ENCODE measurements at regions not wholly inside any gene's neighbourhood (a gene's known extent, or its start where the extent isn't known, plus 50 kb on each side); places are given as distances from the start of the nearest gene placed in this dataset.
"Not testable (repeated sequence)": the region's sequence is repeated elsewhere in the genome, so short reads cannot be mapped to it uniquely, and the experiment has no call there.

GRCh38 chr2:113576353-113576752 lies 50.7 kb upstream of the RABL2A start:
- TF ChIP-seq CTCF, POLR2AphosphoS5 (IDR thresholded peaks at IDR 0.05): not testable (repeated sequence)
